GM19467 (cell line): ENCODE measurements at regions not wholly inside any gene's neighbourhood (a gene's known extent, or its start where the extent isn't known, plus 50 kb on each side); places are given as distances from the start of the nearest gene placed in this dataset.

Experiments
- ATAC-seq: cut with Tn5 transposase; IDR thresholded peaks from one replicate; pipeline ENCODE4 v1.9.1; 2021; ENCODE audit warnings: mild to moderate bottlenecking, moderate library complexity; ENCODE audit not compliant: unreplicated experiment

GRCh38 chr5:125750147-125750860 is 672.9 kb upstream of the GRAMD2B start:
- no peak for ATAC-seq

- ATAC-seq, result no peak
These were observed 672.4 kb upstream of the GRAMD2B start for GRCh38 chr5:125750861-125751186.

GRCh38 chr5:125756456-125756855 is 666.8 kb upstream of the GRAMD2B start:
- ATAC-seq, result no peak

GRCh38 chr5:125766706-125767105 is 656.5 kb upstream of the GRAMD2B start:
- no peak for ATAC-seq

- no peak for ATAC-seq
These were observed 647.3 kb upstream of the GRAMD2B start for GRCh38 chr5:125775896-125776295.

GRCh38 chr5:125776656-125777139 is 646.5 kb upstream of the GRAMD2B start:
- no peak for ATAC-seq

GRCh38 chr5:125778791-125779190 is 644.4 kb upstream of the GRAMD2B start:
- ATAC-seq, result no peak

GRCh38 chr5:125785407-125785806 is 637.8 kb upstream of the GRAMD2B start:
- ATAC-seq, result no peak

GRCh38 chr5:125786021-125786420 is 637.2 kb upstream of the GRAMD2B start:
- no peak for ATAC-seq

- no peak for ATAC-seq
These were observed 629.7 kb upstream of the GRAMD2B start for GRCh38 chr5:125793470-125793869.

GRCh38 chr5:125794922-125795321 is 628.3 kb upstream of the GRAMD2B start:
- no peak for ATAC-seq

GRCh38 chr5:125798307-125798706 is 624.9 kb upstream of the GRAMD2B start:
- ATAC-seq, result no peak

- ATAC-seq, result no peak
These were observed 610.6 kb upstream of the GRAMD2B start for GRCh38 chr5:125812651-125813050.

- no peak for ATAC-seq
These were observed 609.8 kb upstream of the GRAMD2B start for GRCh38 chr5:125813221-125813974.

- no peak for ATAC-seq
These were observed 609.1 kb upstream of the GRAMD2B start for GRCh38 chr5:125814119-125814518.

GRCh38 chr5:125823572-125823971 is 599.6 kb upstream of the GRAMD2B start:
- ATAC-seq, result no peak

GRCh38 chr5:125826214-125826613 is 597.0 kb upstream of the GRAMD2B start:
- ATAC-seq, result no peak

GRCh38 chr5:125829349-125829748 is 593.9 kb upstream of the GRAMD2B start:
- ATAC-seq, result peak; percentile 83

- ATAC-seq, result no peak
These were observed 589.8 kb upstream of the GRAMD2B start for GRCh38 chr5:125833398-125833797.

- no peak for ATAC-seq
These were observed 588.6 kb upstream of the GRAMD2B start for GRCh38 chr5:125834438-125835115.

- no peak for ATAC-seq
These were observed 587.7 kb upstream of the GRAMD2B start for GRCh38 chr5:125835293-125836172.
